Glutamatergic neuron (in vitro differentiated cells): ENCODE measurements at regions not wholly inside any gene's neighbourhood (a gene's known extent, or its start where the extent isn't known, plus 50 kb on each side); places are given as distances from the start of the nearest gene placed in this dataset.
"Not testable (repeated sequence)": the region's sequence is repeated elsewhere in the genome, so short reads cannot be mapped to it uniquely, and the experiment has no call there.

Experiments used
- DNase-seq: peaks from one replicate; pipeline ENCODE4 v3.0.0; 2022
- H3K27ac Mint-ChIP-seq: one replicate; pipeline ENCODE4 v1.8.0; 2020; ENCODE audit warnings: mild to moderate bottlenecking, mixed read lengths, inconsistent platforms; ENCODE audit not compliant: unreplicated experiment
- H3K27me3 Mint-ChIP-seq: one replicate; pipeline ENCODE4 v1.8.0; 2020; ENCODE audit warnings: mild to moderate bottlenecking, moderate library complexity, mixed read lengths, inconsistent platforms; ENCODE audit not compliant: unreplicated experiment
- H3K36me3 Mint-ChIP-seq: one replicate; pipeline ENCODE4 v1.8.0; 2020; ENCODE audit warnings: mild to moderate bottlenecking, mixed read lengths, inconsistent platforms; ENCODE audit not compliant: unreplicated experiment
- H3K4me1 Mint-ChIP-seq: one replicate; pipeline ENCODE4 v1.8.0; 2020; ENCODE audit warnings: mild to moderate bottlenecking, low read depth, mixed read lengths, inconsistent platforms; ENCODE audit not compliant: unreplicated experiment
- H3K4me3 Mint-ChIP-seq: one replicate; pipeline ENCODE4 v1.8.0; 2020; ENCODE audit warnings: mild to moderate bottlenecking, mixed read lengths, inconsistent platforms; ENCODE audit not compliant: unreplicated experiment
- H3K9me3 Mint-ChIP-seq: one replicate; pipeline ENCODE4 v1.8.0; 2020; ENCODE audit warnings: mild to moderate bottlenecking, moderate library complexity, mixed read lengths, inconsistent platforms; ENCODE audit not compliant: unreplicated experiment
- CTCF ChIP-seq: fragments of 200-600 bp; sonication (generic); IDR thresholded peaks from one replicate; pipeline ENCODE4 v1.5.0; 2021; ENCODE audit not compliant: partially characterized antibody, unreplicated experiment

GRCh38 chr10:64039198-64039597 is 518.0 kb downstream of the REEP3 start:
- no peak for DNase-seq
- Mint-ChIP-seq H3K4me1 (peaks cover 15% of the 10 kb centered on the region), H3K27ac (no peak overlapping the region)

GRCh38 chr10:64040781-64041180 is 519.6 kb downstream of the REEP3 start:
- DNase-seq, result no peak
- H3K27me3 Mint-ChIP-seq, result no peaks in the 10 kb centered on the region
- H3K4me1 Mint-ChIP-seq, result peaks cover 15% of the 10 kb centered on the region
- H3K36me3 Mint-ChIP-seq, result no peaks in the 10 kb centered on the region
- no peaks in the 10 kb centered on the region for H3K9me3 Mint-ChIP-seq
- no peak overlapping the region for H3K27ac Mint-ChIP-seq
- no peak for TF ChIP-seq CTCF
- no peak overlapping the region for H3K4me3 Mint-ChIP-seq

More at GRCh38 chr10:64039198-64039597, 518.0 kb downstream of the REEP3 start:
- TF ChIP-seq CTCF, result no peak
- no peaks in the 10 kb centered on the region for H3K9me3 Mint-ChIP-seq
- H3K27me3 Mint-ChIP-seq, result no peaks in the 10 kb centered on the region
- no peaks in the 10 kb centered on the region for H3K36me3 Mint-ChIP-seq
- no peak overlapping the region for H3K4me3 Mint-ChIP-seq

- H3K9me3 Mint-ChIP-seq, result no peaks in the 10 kb centered on the region
- H3K4me1 Mint-ChIP-seq, result peaks cover 13% of the 10 kb centered on the region
- TF ChIP-seq CTCF, result peak; percentile 99
- no peaks in the 10 kb centered on the region for H3K36me3 Mint-ChIP-seq
- no peak overlapping the region for H3K4me3 Mint-ChIP-seq
- H3K27me3 Mint-ChIP-seq, result no peaks in the 10 kb centered on the region
- DNase-seq, result peak; percentile 77
- H3K27ac Mint-ChIP-seq, result no peak overlapping the region
Observed at GRCh38 chr10:64041185-64041988, 520.2 kb downstream of the REEP3 start.

GRCh38 chr10:64041989-64042490 is 520.8 kb downstream of the REEP3 start:
- TF ChIP-seq CTCF, result no peak
- H3K27me3 Mint-ChIP-seq, result no peaks in the 10 kb centered on the region
- DNase-seq, result no peak
- peaks cover 10% of the 10 kb centered on the region for H3K4me1 Mint-ChIP-seq
- no peaks in the 10 kb centered on the region for H3K9me3 Mint-ChIP-seq
- no peak overlapping the region for H3K27ac Mint-ChIP-seq
- H3K36me3 Mint-ChIP-seq, result no peaks in the 10 kb centered on the region
- H3K4me3 Mint-ChIP-seq, result no peak overlapping the region

- no peak for DNase-seq
- no peak overlapping the region for H3K4me3 Mint-ChIP-seq
- no peaks in the 10 kb centered on the region for H3K36me3 Mint-ChIP-seq
- H3K9me3 Mint-ChIP-seq, result no peaks in the 10 kb centered on the region
- H3K4me1 Mint-ChIP-seq, result peaks cover 2% of the 10 kb centered on the region
- H3K27me3 Mint-ChIP-seq, result no peaks in the 10 kb centered on the region
- H3K27ac Mint-ChIP-seq, result no peak overlapping the region
- TF ChIP-seq CTCF, result no peak
Observed at GRCh38 chr10:64044098-64044497, 522.9 kb downstream of the REEP3 start.

GRCh38 chr10:64044957-64045632 is 523.9 kb downstream of the REEP3 start:
- H3K27ac Mint-ChIP-seq, H3K27me3 Mint-ChIP-seq, H3K36me3 Mint-ChIP-seq, H3K4me3 Mint-ChIP-seq, DNase-seq, H3K9me3 Mint-ChIP-seq, H3K4me1 Mint-ChIP-seq: not testable (repeated sequence)
